Gastrocnemius medialis (tissue), 4 donors: ENCODE measurements at regions not wholly inside any gene's neighbourhood (a gene's known extent, or its start where the extent isn't known, plus 50 kb on each side); places are given as distances from the start of the nearest gene placed in this dataset.

Experiments used
- ATAC-seq, 2 donors: fragments of 150-250 bp; one replicate each; pipeline ENCODE4 v1.9.1; 2016
- DNase-seq, 2 donors: peaks; one replicate each; pipeline ENCODE4 v3.0.0-alpha.2; 2019
- H3K27ac ChIP-seq, 4 donors: fragments of 200-600 bp; sonication (generic); 1 replicate in 1 of 4; 2 replicates in 3 of 4; pipeline ENCODE4 v1.5.1; 2016 to 2018; ENCODE audit warnings: mild to moderate bottlenecking in 2 of 4, moderate library complexity in 1 of 4
- H3K27me3 ChIP-seq, 3 donors: fragments of 200-600 bp; sonication (generic) in 2 of 3; 1 replicate in 1 of 3; 2 replicates in 2 of 3; pipeline versions ENCODE4 v1.5.1 to v1.6.0; 2016 to 2019; ENCODE audit warnings: mild to moderate bottlenecking in 1 of 3, moderate library complexity in 1 of 3
- H3K36me3 ChIP-seq, 2 donors: fragments of 200-600 bp; sonication (generic) in 1 of 2; one replicate each; pipeline ENCODE4 v1.5.1; 2017 to 2018
- H3K4me1 ChIP-seq, 2 donors: fragments of 200-600 bp; sonication (generic) in 1 of 2; one replicate each; pipeline ENCODE4 v1.5.1; 2016 to 2017; ENCODE audit warnings: mild to moderate bottlenecking in 2 of 2
- H3K4me3 ChIP-seq, 4 donors: fragments of 200-600 bp; sonication (generic) in 3 of 4; 1 replicate in 1 of 4; 2 replicates in 3 of 4; pipeline ENCODE4 v1.5.1; 2016 to 2019; ENCODE audit warnings: mild to moderate bottlenecking in 2 of 4
- H3K9me3 ChIP-seq, 3 donors: fragments of 200-600 bp; sonication (generic) in 2 of 3; 1 replicate in 1 of 3; 2 replicates in 2 of 3; pipeline ENCODE4 v1.5.1; 2016 to 2019
- POLR2A ChIP-seq, 2 donors: fragments of 450-650 bp; IDR thresholded peaks; one replicate each; pipeline ENCODE4 v1.6.1; 2017; ENCODE audit warnings: antibody characterized with exemption in 2 of 2, mild to moderate bottlenecking in 2 of 2, moderate library complexity in 2 of 2
- in situ Hi-C, 4 donors: fragments of 200-750 bp; cut with MboI; loops; one replicate each; pipeline versions ENCODE4 v1.15.0 to v1.8.0; 2017; ENCODE audit warnings: low sequenced_read_pairs in 4 of 4
- intact Hi-C: fragments of 100-400 bp; cut with DNase I; formaldehyde crosslinking; loops from one replicate; pipeline ENCODE4 v1.15.1; 2023; ENCODE audit warnings: low total_unique reads
- TF ChIP-seq, protein P1 (sequence below), 5 experiments: fragments of 450-650 bp in 3 of 5; fragments of 200-600 bp in 2 of 5; sonication (generic) in 2 of 5; IDR thresholded peaks in 4 of 5; conservative IDR thresholded peaks in 1 of 5; 1 replicate in 4 of 5; 2 replicates in 1 of 5; pipeline ENCODE4 v1.5.1; 2016 to 2019; ENCODE audit warnings: antibody characterized with exemption in 5 of 5, mild to moderate bottlenecking in 3 of 5, moderate library complexity in 3 of 5

- intact Hi-C loops (loop anchor here (10.0 kb wide), 1 partner anchor 958 kb away; no protein-coding TSS in a partner anchor), in situ Hi-C loops (loop anchor here in 1 of 4 donors (25.0 kb wide), 1 partner anchor 946 kb away; no protein-coding TSS in a partner anchor)
- Histone ChIP-seq H3K4me1 (peaks cover 16 to 22% of the 10 kb centered on the region in 2 donors), H3K9me3 (no peaks in the 10 kb centered on the region), H3K27ac (no peak overlapping the region), H3K27me3 (no peaks in the 10 kb centered on the region), H3K36me3 (no peaks in the 10 kb centered on the region), H3K4me3 (no peak overlapping the region)
- DNase-seq (no peak), ATAC-seq (no peak)
- TF ChIP-seq, protein P1, sequence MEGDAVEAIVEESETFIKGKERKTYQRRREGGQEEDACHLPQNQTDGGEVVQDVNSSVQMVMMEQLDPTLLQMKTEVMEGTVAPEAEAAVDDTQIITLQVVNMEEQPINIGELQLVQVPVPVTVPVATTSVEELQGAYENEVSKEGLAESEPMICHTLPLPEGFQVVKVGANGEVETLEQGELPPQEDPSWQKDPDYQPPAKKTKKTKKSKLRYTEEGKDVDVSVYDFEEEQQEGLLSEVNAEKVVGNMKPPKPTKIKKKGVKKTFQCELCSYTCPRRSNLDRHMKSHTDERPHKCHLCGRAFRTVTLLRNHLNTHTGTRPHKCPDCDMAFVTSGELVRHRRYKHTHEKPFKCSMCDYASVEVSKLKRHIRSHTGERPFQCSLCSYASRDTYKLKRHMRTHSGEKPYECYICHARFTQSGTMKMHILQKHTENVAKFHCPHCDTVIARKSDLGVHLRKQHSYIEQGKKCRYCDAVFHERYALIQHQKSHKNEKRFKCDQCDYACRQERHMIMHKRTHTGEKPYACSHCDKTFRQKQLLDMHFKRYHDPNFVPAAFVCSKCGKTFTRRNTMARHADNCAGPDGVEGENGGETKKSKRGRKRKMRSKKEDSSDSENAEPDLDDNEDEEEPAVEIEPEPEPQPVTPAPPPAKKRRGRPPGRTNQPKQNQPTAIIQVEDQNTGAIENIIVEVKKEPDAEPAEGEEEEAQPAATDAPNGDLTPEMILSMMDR (IDR thresholded peaks at IDR 0.05 in 4 of 5, conservative IDR thresholded peaks at IDR 0.05 in 1 of 5): no peak
- TF ChIP-seq POLR2A (IDR thresholded peaks at IDR 0.05): no peak
Observed at GRCh38 chr16:66032841-66033240, 333.6 kb upstream of the CDH5 start.

GRCh38 chr16:66030036-66030435 is 336.5 kb upstream of the CDH5 start:
- DNase-seq (no peak), ATAC-seq (no peak)

DNA sequence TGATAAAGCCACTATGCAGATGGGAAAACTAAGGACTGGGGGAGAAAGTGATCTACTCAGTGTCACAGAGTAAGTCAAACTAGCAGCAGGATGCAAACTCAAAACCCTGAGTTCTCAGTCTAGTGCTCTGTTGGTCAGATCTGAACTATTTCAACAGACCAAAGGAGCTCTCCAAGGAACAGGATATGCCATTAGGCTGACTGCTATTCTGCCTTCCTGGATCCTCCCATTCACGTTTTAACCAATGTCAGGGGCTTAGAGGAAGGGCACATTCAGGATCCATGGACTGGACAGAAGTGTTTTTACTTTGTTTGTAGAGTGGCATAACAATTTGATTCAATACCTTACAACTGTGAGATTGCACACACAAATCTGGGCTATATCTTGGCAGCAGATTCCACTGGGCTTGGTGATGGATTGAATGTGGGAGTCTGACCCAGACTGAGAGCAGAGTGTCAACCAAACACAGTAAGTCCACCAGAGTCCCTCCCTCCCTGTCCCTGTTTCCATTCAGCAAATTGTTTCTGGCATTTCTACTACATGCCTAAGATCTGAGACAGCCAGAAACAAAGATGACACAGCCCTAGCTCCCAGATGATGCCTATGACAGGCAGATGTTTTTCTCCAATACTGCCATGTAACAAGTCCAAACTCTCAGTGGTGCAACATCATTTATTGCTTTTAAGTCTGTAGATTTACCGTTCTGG is 337.8 kb upstream of the CDH5 start:
- Histone ChIP-seq H3K36me3 (no peaks in the 10 kb centered on the region), H3K4me3 (no peak overlapping the region), H3K4me1 (no peaks in the 10 kb centered on the region), H3K27ac (peak overlapping the region in 2 of 4 donors; percentile 38 to 43), H3K9me3 (no peaks in the 10 kb centered on the region), H3K27me3 (no peaks in the 10 kb centered on the region)
- DNase-seq (peak in 1 of 2 donors; percentile 50), ATAC-seq (peak; percentile 67 to 81)
- intact Hi-C loops (loop anchor here (10.0 kb wide), 1 partner anchor 236 kb away; no protein-coding TSS in a partner anchor), in situ Hi-C loops (loop anchor here in 1 of 4 donors (25.0 kb wide), 1 partner anchor 941 kb away; no protein-coding TSS in a partner anchor)
- TF ChIP-seq, protein P1 (IDR thresholded peaks at IDR 0.05 in 4 of 5, conservative IDR thresholded peaks at IDR 0.05 in 1 of 5): no peak
- no peak for TF ChIP-seq POLR2A (IDR thresholded peaks at IDR 0.05)

More at GRCh38 chr16:66030036-66030435, 336.5 kb upstream of the CDH5 start:
- H3K4me3 ChIP-seq: no peak overlapping the region
- H3K27me3 ChIP-seq: no peaks in the 10 kb centered on the region
- intact Hi-C loops: loop anchor here (10.0 kb wide), 1 partner anchor 955 kb away; no protein-coding TSS in a partner anchor
- H3K9me3 ChIP-seq: no peaks in the 10 kb centered on the region
- H3K4me1 ChIP-seq: no peaks in the 10 kb centered on the region
- H3K27ac ChIP-seq: no peak overlapping the region
- no peaks in the 10 kb centered on the region for H3K36me3 ChIP-seq
- TF ChIP-seq, protein P1 (IDR thresholded peaks at IDR 0.05 in 4 of 5, conservative IDR thresholded peaks at IDR 0.05 in 1 of 5): no peak
- TF ChIP-seq POLR2A (IDR thresholded peaks at IDR 0.05): no peak
- in situ Hi-C loops: loop anchor here in 1 of 4 donors (25.0 kb wide), 1 partner anchor 943 kb away; no protein-coding TSS in a partner anchor

DNA sequence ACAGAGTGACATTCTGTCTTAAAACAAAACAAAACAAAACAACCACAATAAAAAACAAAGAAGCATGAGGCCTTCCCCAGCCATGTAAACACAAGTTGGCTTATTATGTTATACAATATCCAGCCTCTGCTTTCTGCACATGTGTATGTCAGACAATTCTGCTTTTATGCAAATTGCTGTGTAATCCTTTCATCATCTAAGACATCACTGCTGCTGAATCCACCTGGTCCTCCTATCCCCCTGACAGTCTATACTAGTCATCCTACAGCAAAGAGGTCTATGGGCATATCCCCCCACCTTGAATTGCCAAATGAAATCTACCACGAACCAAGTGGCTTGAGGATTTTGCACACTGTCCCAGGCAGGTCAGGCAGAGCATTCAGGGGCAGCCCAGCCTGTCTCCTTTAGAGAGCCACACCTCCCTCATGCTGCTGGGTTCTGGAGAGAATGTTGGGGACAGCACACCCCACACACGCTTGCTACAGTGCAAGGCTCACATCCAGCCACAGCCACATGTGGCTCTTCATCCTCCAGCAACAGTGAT is 339.6 kb upstream of the CDH5 start:
- Histone ChIP-seq H3K27ac (no peak overlapping the region), H3K36me3 (no peaks in the 10 kb centered on the region), H3K27me3 (no peaks in the 10 kb centered on the region), H3K4me3 (no peak overlapping the region), H3K9me3 (no peaks in the 10 kb centered on the region), H3K4me1 (no peaks in the 10 kb centered on the region)
- ATAC-seq: no peak
- in situ Hi-C loops (loop anchor here in 1 of 4 donors (25.0 kb wide), 1 partner anchor 940 kb away; no protein-coding TSS in a partner anchor), intact Hi-C loops (loop anchor here (10.0 kb wide), 1 partner anchor 238 kb away; no protein-coding TSS in a partner anchor)
- no peak for DNase-seq
- TF ChIP-seq, protein P1 (IDR thresholded peaks at IDR 0.05 in 4 of 5, conservative IDR thresholded peaks at IDR 0.05 in 1 of 5): no peak
- no peak for TF ChIP-seq POLR2A (IDR thresholded peaks at IDR 0.05)
